ENCODE measurements at regions not wholly inside any gene's neighbourhood (a gene's known extent, or its start where the extent isn't known, plus 50 kb on each side); places are given as distances from the start of the nearest gene placed in this dataset.

DNA sequence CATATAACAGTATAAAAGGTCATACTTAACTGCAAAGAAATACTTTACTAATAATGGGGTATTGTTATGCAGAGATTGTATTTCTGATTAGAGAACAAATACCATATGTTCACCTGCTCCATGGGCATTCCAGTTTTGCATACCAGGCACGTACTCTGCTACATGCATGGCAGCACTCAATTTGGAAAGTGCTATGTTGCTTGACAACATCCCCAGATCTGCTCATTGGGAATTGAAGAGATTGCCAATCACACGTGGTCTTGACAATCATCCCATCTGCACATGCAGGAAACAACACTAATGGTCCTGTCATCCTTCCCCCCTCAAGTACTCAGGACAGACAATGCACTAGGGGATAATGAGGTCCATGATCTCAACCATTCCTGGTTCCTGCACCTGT, 63.4 kb upstream of the PDE4B start:
- H3K4me1 ChIP-seq: no peaks in the 10 kb centered on the region
- H3K36me3 ChIP-seq (ENCODE audit: control insufficient read depth, insufficient read depth, low read length): no peaks in the 10 kb centered on the region
- H3K9me3 ChIP-seq (ENCODE audit: control insufficient read depth, low read length): no peaks in the 10 kb centered on the region
- H3K4me3 ChIP-seq (ENCODE audit: low read depth, low read length): no peak overlapping the region
- no peak overlapping the region for H3K27ac ChIP-seq
- H2AFZ ChIP-seq: no peak overlapping the region
- H3K9ac ChIP-seq: no peak overlapping the region
- no peaks in the 10 kb centered on the region for H3K27me3 ChIP-seq (ENCODE audit: control insufficient read depth, insufficient read depth, low read length)
- no peak overlapping the region for H3K4me2 ChIP-seq (ENCODE audit: low read length)
- H3K79me2 ChIP-seq: no peaks in the 10 kb centered on the region
- no peak for TF ChIP-seq CTCF (IDR thresholded peaks at IDR 0.05)

DNA sequence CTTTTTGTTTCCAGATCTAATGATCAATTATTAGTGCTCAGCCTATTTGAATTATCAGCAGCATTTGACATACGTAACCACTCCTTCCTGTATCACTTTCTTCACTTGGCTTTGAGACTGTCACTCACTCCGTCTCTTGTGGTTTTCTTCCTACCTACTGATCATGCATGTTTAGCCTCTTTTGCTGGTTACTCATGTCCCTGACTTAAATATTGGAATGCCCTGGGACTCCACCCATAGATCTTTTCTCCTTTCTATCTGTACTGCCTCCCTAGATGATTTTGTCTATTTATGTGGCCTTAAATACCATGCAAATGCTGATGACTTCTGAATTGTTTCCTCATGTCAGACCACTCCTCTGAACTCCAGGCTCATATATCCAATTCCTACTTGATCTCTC, 57.7 kb upstream of the PDE4B start:
- H3K27ac ChIP-seq: no peak overlapping the region
- no peaks in the 10 kb centered on the region for H3K36me3 ChIP-seq (ENCODE audit: control insufficient read depth, insufficient read depth, low read length)
- no peaks in the 10 kb centered on the region for H3K79me2 ChIP-seq

DNA sequence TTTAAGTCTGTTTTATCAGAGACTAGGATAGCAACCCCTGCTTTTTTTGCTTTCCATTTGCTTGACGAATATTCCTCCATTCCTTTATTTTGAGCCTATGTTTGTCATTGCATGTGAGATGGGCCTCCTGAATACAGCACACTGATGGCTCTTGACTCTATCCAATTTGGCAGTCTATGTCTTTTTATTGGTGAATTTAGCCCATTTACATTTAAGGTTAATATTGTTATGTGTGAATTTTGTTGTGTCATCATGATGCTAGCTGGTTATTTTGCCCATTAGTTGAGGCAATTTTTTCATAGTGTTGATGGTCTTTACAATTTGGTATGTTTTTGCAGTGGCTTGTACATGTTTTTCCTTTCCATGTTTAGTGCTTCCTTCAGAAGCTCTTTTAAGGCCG, 50.7 kb upstream of the PDE4B start:
- no peak for TF ChIP-seq CTCF (IDR thresholded peaks at IDR 0.05)
- Histone ChIP-seq H3K79me2 (no peaks in the 10 kb centered on the region), H3K27ac (no peak overlapping the region), H3K27me3 (ENCODE audit: control insufficient read depth, insufficient read depth, low read length) (no peaks in the 10 kb centered on the region), H3K4me1 (no peaks in the 10 kb centered on the region), H3K36me3 (ENCODE audit: control insufficient read depth, insufficient read depth, low read length) (no peaks in the 10 kb centered on the region), H3K9ac (no peak overlapping the region), H3K4me2 (ENCODE audit: low read length) (no peak overlapping the region), H2AFZ (no peak overlapping the region), H3K4me3 (ENCODE audit: low read depth, low read length) (no peak overlapping the region), H3K9me3 (ENCODE audit: control insufficient read depth, low read length) (no peaks in the 10 kb centered on the region)

More for the DNA sequence above, 57.7 kb upstream of the PDE4B start:
- no peak overlapping the region for H3K9ac ChIP-seq
- H3K9me3 ChIP-seq (ENCODE audit: control insufficient read depth, low read length): no peaks in the 10 kb centered on the region
- no peaks in the 10 kb centered on the region for H3K27me3 ChIP-seq (ENCODE audit: control insufficient read depth, insufficient read depth, low read length)
- no peak overlapping the region for H3K4me2 ChIP-seq (ENCODE audit: low read length)
- no peak for TF ChIP-seq CTCF (IDR thresholded peaks at IDR 0.05)
- no peak overlapping the region for H3K4me3 ChIP-seq (ENCODE audit: low read depth, low read length)
- no peak overlapping the region for H2AFZ ChIP-seq
- H3K4me1 ChIP-seq: no peaks in the 10 kb centered on the region

All from parathyroid adenoma (tissue), 2 donors.